Endothelial cell of umbilical vein (primary cell): ENCODE measurements at regions not wholly inside any gene's neighbourhood (a gene's known extent, or its start where the extent isn't known, plus 50 kb on each side); places are given as distances from the start of the nearest gene placed in this dataset.

ENCODE experiments used
- BruUV-seq: library from RNA; stranded (reverse); fragments of 400-500 nt; replicated peaks from 2 replicates; lab custom pipeline; 2021; lab: Mats Ljungman, UMichigan
- CTCF ChIA-PET: fragments of 300-600, 350-600 bp; sonication (Branson Sonifier 250); formaldehyde crosslinking; loops from one replicate; lab custom pipeline; 2021; ENCODE audit warnings: antibody characterized with exemption, inconsistent platforms; lab: Charles Lee
- POLR2A ChIA-PET: fragments of 300-600, 350-600 bp; sonication (Branson Sonifier 250); formaldehyde crosslinking; loops from one replicate; lab custom pipeline; 2021; ENCODE audit warnings: antibody characterized with exemption, inconsistent platforms; lab: Charles Lee
- DNase-seq: peaks from one replicate; pipeline ENCODE4 v3.0.0-alpha.2; 2011; ENCODE audit warnings: low read depth, low spot score
- FAIRE-seq: peaks from 2 replicates; lab custom pipeline; 2011; peaks lifted over from hg19 to GRCh38; lab: Jason Lieb, UNC
- H2AFZ ChIP-seq: 2 replicates; pipeline ENCODE4 v1.6.0; 2012; ENCODE audit warnings: low read depth, low read length, control low read depth, inconsistent platforms
- H3K27ac ChIP-seq: 2 replicates; pipeline ENCODE4 v1.5.1; 2011; ENCODE audit warnings: low read depth, mild to moderate bottlenecking, control low read depth, low read length, moderate library complexity; ENCODE audit not compliant: insufficient read depth
- H3K27me3 ChIP-seq, 2 experiments: 2 replicates each; pipeline versions ENCODE4 v1.6.0 to v1.6.1; 2011; ENCODE audit warnings: low read length in 2 of 2, mixed read lengths in 1 of 2; ENCODE audit not compliant: control insufficient read depth in 2 of 2, insufficient read depth in 2 of 2
- H3K36me3 ChIP-seq, 2 experiments: 2 replicates in 1 of 2; 3 replicates in 1 of 2; pipeline ENCODE4 v1.5.1; 2011; ENCODE audit warnings: low read length in 2 of 2, mild to moderate bottlenecking in 1 of 2, moderate library complexity in 1 of 2; ENCODE audit not compliant: control insufficient read depth in 2 of 2, insufficient read depth in 2 of 2; ENCODE audit errors: extremely low read depth in 1 of 2
- H3K4me1 ChIP-seq: 3 replicates; pipeline ENCODE4 v1.5.1; 2011; ENCODE audit warnings: mild to moderate bottlenecking, low read length; ENCODE audit not compliant: control insufficient read depth, insufficient read depth; ENCODE audit errors: extremely low read depth
- H3K4me2 ChIP-seq: 2 replicates; pipeline ENCODE4 v1.6.1; 2011; ENCODE audit warnings: low read length, control low read depth, mixed read lengths; ENCODE audit not compliant: insufficient read depth
- H3K4me3 ChIP-seq, 3 experiments: fragments of 200-600 bp in 1 of 3; sonication (generic), shearing (Covaris generic) in 1 of 3; replicated peaks in 1 of 3; 2 replicates each; pipeline ENCODE4 v1.5.1; 2011 to 2016; ENCODE audit warnings: control low read depth in 3 of 3, low read length in 3 of 3, mild to moderate bottlenecking in 2 of 3, inconsistent platforms in 1 of 3, low read depth in 1 of 3, moderate library complexity in 1 of 3; ENCODE audit not compliant: insufficient read depth in 1 of 3
- H3K79me2 ChIP-seq: 2 replicates; pipeline ENCODE4 v1.6.0; 2012; ENCODE audit warnings: low read length, inconsistent platforms; ENCODE audit not compliant: control insufficient read depth, insufficient read depth
- H3K9ac ChIP-seq: replicated peaks from 2 replicates; pipeline ENCODE3; 2011; ENCODE audit warnings: low read length, control low read depth; ENCODE audit not compliant: insufficient read depth; ENCODE audit errors: extremely low read depth
- H3K9me1 ChIP-seq: replicated peaks from 3 replicates; pipeline ENCODE4 v1.6.0; 2011; ENCODE audit warnings: mild to moderate bottlenecking, low read length; ENCODE audit not compliant: control insufficient read depth, insufficient read depth; ENCODE audit errors: extremely low read depth
- H3K9me3 ChIP-seq: replicated peaks from 2 replicates; pipeline ENCODE4 v1.5.1; 2012; ENCODE audit warnings: low read length, inconsistent platforms; ENCODE audit not compliant: control insufficient read depth, insufficient read depth
- H4K20me1 ChIP-seq: replicated peaks from 2 replicates; pipeline ENCODE3; 2011; ENCODE audit warnings: mild to moderate bottlenecking, low read length; ENCODE audit not compliant: control insufficient read depth, insufficient read depth; ENCODE audit errors: extremely low read depth
- EZH2 ChIP-seq: IDR thresholded peaks from 2 replicates; pipeline ENCODE4 v1.6.1; 2012; ENCODE audit warnings: borderline replicate concordance, low read depth, mild to moderate bottlenecking, moderate library complexity, low read length, inconsistent platforms; ENCODE audit not compliant: severe bottlenecking
- FOS ChIP-seq: IDR thresholded peaks from 2 replicates; pipeline ENCODE4 v1.6.1; 2011; ENCODE audit warnings: mild to moderate bottlenecking, low read length, moderate library complexity, borderline replicate concordance; ENCODE audit not compliant: insufficient read depth
- JUN ChIP-seq: IDR thresholded peaks from 2 replicates; pipeline ENCODE4 v1.6.1; 2011; ENCODE audit warnings: borderline replicate concordance, low read depth; ENCODE audit not compliant: insufficient read length, insufficient read depth
- POLR2A ChIP-seq: IDR thresholded peaks from 2 replicates; pipeline ENCODE4 v1.6.1; 2012; ENCODE audit warnings: low read depth, mild to moderate bottlenecking, control low read depth, low read length
- POLR2AphosphoS5 ChIP-seq: IDR thresholded peaks from 2 replicates; pipeline ENCODE4 v1.6.1; 2012; ENCODE audit warnings: low read depth, mild to moderate bottlenecking, control low read depth, low read length, moderate library complexity; ENCODE audit not compliant: insufficient read depth
- dilution Hi-C: fragments of 300-500 bp; cut with MboI; formaldehyde crosslinking; loops from one replicate; pipeline ENCODE4 v1.15.0; 2019; ENCODE audit warnings: low sequenced_read_pairs; ENCODE audit not compliant: extremely low pct_ligation_motif_present
- intact Hi-C: fragments of 100-400 bp; cut with micrococcal nuclease; formaldehyde crosslinking; loops from one replicate; pipeline ENCODE4 v1.10.0; 2022
- TF ChIP-seq, protein P1 (sequence below): IDR thresholded peaks from 2 replicates; pipeline ENCODE4 v1.6.1; 2011; ENCODE audit not compliant: insufficient read depth, insufficient read length
- TF ChIP-seq, protein P2 (sequence below), 2 donors: IDR thresholded peaks; 1 replicate in 1 of 2; 2 replicates in 1 of 2; pipeline ENCODE4 v1.5.1; 2011; ENCODE audit warnings: low read length in 2 of 2, mild to moderate bottlenecking in 2 of 2, moderate library complexity in 2 of 2, control low read depth in 1 of 2, inconsistent platforms in 1 of 2, low read depth in 1 of 2; ENCODE audit not compliant: insufficient read depth in 1 of 2; ENCODE audit errors: extremely low read depth in 1 of 2

DNA sequence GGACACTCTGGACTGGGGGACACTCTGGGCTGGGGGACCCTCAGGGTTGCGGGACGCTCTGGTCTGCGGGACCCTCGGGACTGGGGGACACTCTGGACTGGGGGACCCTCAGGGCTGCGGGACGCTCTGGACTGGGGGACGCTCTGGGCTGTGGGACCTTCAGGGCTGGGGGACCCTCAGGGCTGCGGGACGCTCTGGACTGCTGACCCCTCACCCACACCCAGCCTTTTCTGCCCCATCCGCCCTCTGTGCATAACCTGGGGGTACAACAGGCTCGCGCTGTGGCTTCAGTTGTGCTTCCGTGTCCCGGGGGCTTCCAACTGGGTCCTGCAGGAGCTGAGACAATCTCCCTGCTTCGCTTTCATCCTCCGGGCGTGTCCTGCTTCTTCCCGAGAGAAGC is 766.0 kb downstream of the TRIML1 start:
- H3K4me3 ChIP-seq: no peak overlapping the region
- H3K27ac ChIP-seq: no peak overlapping the region
- intact Hi-C loops: no loop called here
- no peak for DNase-seq
- POLR2A ChIA-PET: no interaction called here
- FAIRE-seq: no peak
- H3K9me3 ChIP-seq: no peaks in the 10 kb centered on the region
- no peaks in the 10 kb centered on the region for H4K20me1 ChIP-seq
- H3K4me2 ChIP-seq: no peak overlapping the region
- H3K27me3 ChIP-seq: no peaks in the 10 kb centered on the region
- H2AFZ ChIP-seq: no peak overlapping the region
- dilution Hi-C loops: no loop called here
- TF ChIP-seq POLR2A: no peak
- TF ChIP-seq, protein P1, sequence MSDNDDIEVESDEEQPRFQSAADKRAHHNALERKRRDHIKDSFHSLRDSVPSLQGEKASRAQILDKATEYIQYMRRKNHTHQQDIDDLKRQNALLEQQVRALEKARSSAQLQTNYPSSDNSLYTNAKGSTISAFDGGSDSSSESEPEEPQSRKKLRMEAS: no peak
- no peak for TF ChIP-seq FOS
- TF ChIP-seq JUN: no peak
- no peaks in the 10 kb centered on the region for H3K79me2 ChIP-seq
- no peak overlapping the region for H3K9ac ChIP-seq
- no peaks in the 10 kb centered on the region for H3K4me1 ChIP-seq
- H3K9me1 ChIP-seq: no peaks in the 10 kb centered on the region
- H3K36me3 ChIP-seq: no peaks in the 10 kb centered on the region
- no TSS peak for BruUV-seq
- CTCF ChIA-PET: no interaction called here

DNA sequence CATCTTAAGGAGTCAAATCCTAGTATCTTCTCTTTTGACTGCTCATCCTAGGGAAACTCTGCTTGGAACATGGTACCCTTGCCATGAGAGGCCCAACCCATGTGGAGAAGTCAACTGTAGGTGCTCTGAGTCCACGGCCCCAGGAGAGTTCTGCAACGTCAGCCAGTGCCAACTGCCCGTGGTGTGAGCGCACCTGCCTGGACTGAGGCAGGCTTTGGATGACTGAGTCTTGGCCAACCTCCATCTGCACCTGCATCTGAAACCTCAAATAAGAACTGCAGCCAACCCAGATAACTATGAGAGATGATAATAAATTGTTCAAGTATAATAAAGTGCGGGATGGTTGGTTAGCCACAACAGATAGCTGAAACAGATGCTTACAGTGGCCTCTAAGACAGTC is 772.0 kb downstream of the TRIML1 start:
- TF ChIP-seq JUN (no peak), POLR2AphosphoS5 (no peak), EZH2 (no peak)
- TF ChIP-seq, protein P2, sequence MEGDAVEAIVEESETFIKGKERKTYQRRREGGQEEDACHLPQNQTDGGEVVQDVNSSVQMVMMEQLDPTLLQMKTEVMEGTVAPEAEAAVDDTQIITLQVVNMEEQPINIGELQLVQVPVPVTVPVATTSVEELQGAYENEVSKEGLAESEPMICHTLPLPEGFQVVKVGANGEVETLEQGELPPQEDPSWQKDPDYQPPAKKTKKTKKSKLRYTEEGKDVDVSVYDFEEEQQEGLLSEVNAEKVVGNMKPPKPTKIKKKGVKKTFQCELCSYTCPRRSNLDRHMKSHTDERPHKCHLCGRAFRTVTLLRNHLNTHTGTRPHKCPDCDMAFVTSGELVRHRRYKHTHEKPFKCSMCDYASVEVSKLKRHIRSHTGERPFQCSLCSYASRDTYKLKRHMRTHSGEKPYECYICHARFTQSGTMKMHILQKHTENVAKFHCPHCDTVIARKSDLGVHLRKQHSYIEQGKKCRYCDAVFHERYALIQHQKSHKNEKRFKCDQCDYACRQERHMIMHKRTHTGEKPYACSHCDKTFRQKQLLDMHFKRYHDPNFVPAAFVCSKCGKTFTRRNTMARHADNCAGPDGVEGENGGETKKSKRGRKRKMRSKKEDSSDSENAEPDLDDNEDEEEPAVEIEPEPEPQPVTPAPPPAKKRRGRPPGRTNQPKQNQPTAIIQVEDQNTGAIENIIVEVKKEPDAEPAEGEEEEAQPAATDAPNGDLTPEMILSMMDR (IDR thresholded peaks at IDR 0.05; ENCODE audit: extremely low read depth in 1 of 2, insufficient read depth in 1 of 2, low read depth in 1 of 2, low read length in 2 of 2): no peak
- CTCF ChIA-PET: no interaction called here
- intact Hi-C loops: no loop called here

More for the DNA sequence above, 772.0 kb downstream of the TRIML1 start:
- no peak overlapping the region for H3K4me3 ChIP-seq
- FAIRE-seq: no peak
- POLR2A ChIA-PET: no interaction called here
- no peaks in the 10 kb centered on the region for H3K27me3 ChIP-seq
- no peaks in the 10 kb centered on the region for H3K79me2 ChIP-seq
- no peaks in the 10 kb centered on the region for H3K9me3 ChIP-seq
- no peaks in the 10 kb centered on the region for H3K4me1 ChIP-seq
- no peak overlapping the region for H3K27ac ChIP-seq
- DNase-seq: no peak
- no peak overlapping the region for H2AFZ ChIP-seq
- H3K9me1 ChIP-seq: no peaks in the 10 kb centered on the region
- H3K4me2 ChIP-seq: no peak overlapping the region
- no peak overlapping the region for H3K9ac ChIP-seq
- H4K20me1 ChIP-seq: no peaks in the 10 kb centered on the region
- dilution Hi-C loops: no loop called here
- BruUV-seq: no TSS peak
- H3K36me3 ChIP-seq: no peaks in the 10 kb centered on the region
